ENCODE measurements at regions not wholly inside any gene's neighbourhood (a gene's known extent, or its start where the extent isn't known, plus 50 kb on each side); places are given as distances from the start of the nearest gene placed in this dataset.

- TF ChIP-seq POLR2A (IDR thresholded peaks at IDR 0.05), result no peak
- TF ChIP-seq CTCF (IDR thresholded peaks at IDR 0.05), result no peak
Measured at GRCh38 chr11:87417951-87418350, 380.2 kb downstream of the TMEM135 start.

Measured in Peyer's patch (tissue), 4 donors.